AG04450 (cell line): ENCODE measurements at regions not wholly inside any gene's neighbourhood (a gene's known extent, or its start where the extent isn't known, plus 50 kb on each side); places are given as distances from the start of the nearest gene placed in this dataset.
A peak's percentile ranks its signal among the peaks of the same experiment; 100 is the strongest.
"Not testable (repeated sequence)": the region's sequence is repeated elsewhere in the genome, so short reads cannot be mapped to it uniquely, and the experiment has no call there.

Experiments
- CTCF ChIA-PET: fragments of 300-600, 350-600 bp; formaldehyde crosslinking; extraction: SDS; loops from one replicate; lab custom pipeline; 2022; ENCODE audit warnings: antibody characterized with exemption, inconsistent platforms; lab: Charles Lee
- POLR2A ChIA-PET: fragments of 350-600 bp; formaldehyde crosslinking; extraction: SDS; loops from one replicate; lab custom pipeline; 2021; ENCODE audit warnings: antibody characterized with exemption, inconsistent platforms; lab: Yijun Ruan, JAX
- DNase-seq: peaks from one replicate; pipeline ENCODE4 v3.0.0-alpha.2; 2011; ENCODE audit warnings: low read depth, low spot score
- H3K27ac ChIP-seq: one replicate; pipeline ENCODE4 v1.5.1; 2012; ENCODE audit warnings: low read depth, low read length, control low read depth
- H3K27me3 ChIP-seq: one replicate; pipeline ENCODE4 v1.6.0; 2012; ENCODE audit warnings: low read length; ENCODE audit not compliant: control insufficient read depth, insufficient read depth
- H3K4me3 ChIP-seq: 2 replicates; pipeline ENCODE4 v1.5.1; 2011; ENCODE audit warnings: mild to moderate bottlenecking, low read depth, low read length, control low read depth
- H3K9me3 ChIP-seq: 2 replicates; pipeline ENCODE4 v1.5.1; 2012; ENCODE audit warnings: low read length; ENCODE audit not compliant: control insufficient read depth, insufficient read depth
- TF ChIP-seq, protein P1 (sequence below): IDR thresholded peaks from 2 replicates; pipeline ENCODE4 v1.5.1; 2011; ENCODE audit warnings: low read depth, low read length, control low read depth, inconsistent platforms

DNA sequence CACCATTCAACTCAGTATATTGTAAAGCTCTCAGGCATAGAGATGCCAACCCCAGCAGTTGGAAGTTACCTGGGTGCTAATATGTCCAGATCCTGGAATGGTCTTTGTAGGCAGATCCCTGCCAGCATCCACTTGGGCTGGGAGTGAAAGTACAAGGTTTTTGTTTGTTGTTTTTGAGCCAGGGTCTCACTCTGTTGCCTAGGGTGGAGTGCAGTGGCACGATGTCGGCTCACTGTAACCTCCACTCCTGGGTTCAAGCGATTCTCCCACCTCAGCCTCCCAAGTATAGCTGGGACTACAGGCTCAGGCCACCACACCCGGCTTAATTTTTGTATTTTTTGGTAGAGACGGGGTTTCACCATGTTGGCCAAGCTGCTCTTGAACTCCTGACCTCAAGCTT lies 177.6 kb downstream of the IRF8 start:
- ChIA-PET CTCF (interaction anchor here (1.2 to 1.4 kb wide), 2 partner anchors 441 to 443 kb away, joined by 3 read pairs; no protein-coding TSS in a partner anchor), POLR2A (no interaction called here)

DNA sequence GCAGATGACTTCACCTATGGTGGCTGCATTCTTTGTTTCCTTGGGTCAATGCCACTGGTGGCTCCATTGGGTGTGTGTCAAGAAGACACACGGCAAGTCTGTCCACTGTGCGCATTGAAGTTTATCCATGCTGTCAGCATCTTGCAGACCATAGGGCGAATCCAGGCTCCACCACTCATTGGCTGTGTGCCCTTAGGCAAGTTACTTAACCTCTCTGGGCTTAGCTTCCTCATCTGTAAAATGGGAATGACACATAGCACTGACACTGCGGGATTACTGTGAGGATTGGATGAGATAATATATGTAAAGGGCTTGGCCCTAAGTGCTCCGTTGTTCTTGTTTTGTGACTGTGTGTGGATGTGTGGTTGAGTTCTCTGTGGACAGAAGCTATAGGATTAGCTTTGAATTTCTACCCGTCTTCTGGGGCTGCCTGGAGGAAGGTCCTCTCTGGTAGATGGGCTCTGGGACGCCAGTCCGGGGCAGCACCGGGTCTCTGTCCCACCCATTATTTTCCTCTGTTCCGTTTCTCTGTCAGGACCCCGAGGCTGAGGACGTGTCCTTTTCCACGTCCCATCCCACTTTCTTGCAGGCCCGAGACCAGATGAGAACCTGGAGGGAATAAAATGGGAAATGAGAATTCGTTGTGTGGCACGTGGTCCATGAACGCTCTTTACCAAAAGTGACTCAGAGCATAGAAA lies 178.4 kb downstream of the IRF8 start:
- TF ChIP-seq, protein P1, sequence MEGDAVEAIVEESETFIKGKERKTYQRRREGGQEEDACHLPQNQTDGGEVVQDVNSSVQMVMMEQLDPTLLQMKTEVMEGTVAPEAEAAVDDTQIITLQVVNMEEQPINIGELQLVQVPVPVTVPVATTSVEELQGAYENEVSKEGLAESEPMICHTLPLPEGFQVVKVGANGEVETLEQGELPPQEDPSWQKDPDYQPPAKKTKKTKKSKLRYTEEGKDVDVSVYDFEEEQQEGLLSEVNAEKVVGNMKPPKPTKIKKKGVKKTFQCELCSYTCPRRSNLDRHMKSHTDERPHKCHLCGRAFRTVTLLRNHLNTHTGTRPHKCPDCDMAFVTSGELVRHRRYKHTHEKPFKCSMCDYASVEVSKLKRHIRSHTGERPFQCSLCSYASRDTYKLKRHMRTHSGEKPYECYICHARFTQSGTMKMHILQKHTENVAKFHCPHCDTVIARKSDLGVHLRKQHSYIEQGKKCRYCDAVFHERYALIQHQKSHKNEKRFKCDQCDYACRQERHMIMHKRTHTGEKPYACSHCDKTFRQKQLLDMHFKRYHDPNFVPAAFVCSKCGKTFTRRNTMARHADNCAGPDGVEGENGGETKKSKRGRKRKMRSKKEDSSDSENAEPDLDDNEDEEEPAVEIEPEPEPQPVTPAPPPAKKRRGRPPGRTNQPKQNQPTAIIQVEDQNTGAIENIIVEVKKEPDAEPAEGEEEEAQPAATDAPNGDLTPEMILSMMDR = no peak
- ChIA-PET POLR2A (no interaction called here), CTCF (interaction anchor here (1.2 kb wide), 1 partner anchor 440 kb away, joined by 3 read pairs; no protein-coding TSS in a partner anchor)
- no peak for DNase-seq
- Histone ChIP-seq H3K27me3 (no peaks in the 10 kb centered on the region), H3K4me3 (no peak overlapping the region), H3K9me3 (no peaks in the 10 kb centered on the region), H3K27ac (no peak overlapping the region)

More for the DNA sequence above, 177.6 kb downstream of the IRF8 start:
- Histone ChIP-seq H3K27me3 (no peaks in the 10 kb centered on the region), H3K9me3 (no peaks in the 10 kb centered on the region), H3K4me3 (no peak overlapping the region), H3K27ac (no peak overlapping the region)
- DNase-seq = no peak
- TF ChIP-seq, protein P1 = no peak

DNA sequence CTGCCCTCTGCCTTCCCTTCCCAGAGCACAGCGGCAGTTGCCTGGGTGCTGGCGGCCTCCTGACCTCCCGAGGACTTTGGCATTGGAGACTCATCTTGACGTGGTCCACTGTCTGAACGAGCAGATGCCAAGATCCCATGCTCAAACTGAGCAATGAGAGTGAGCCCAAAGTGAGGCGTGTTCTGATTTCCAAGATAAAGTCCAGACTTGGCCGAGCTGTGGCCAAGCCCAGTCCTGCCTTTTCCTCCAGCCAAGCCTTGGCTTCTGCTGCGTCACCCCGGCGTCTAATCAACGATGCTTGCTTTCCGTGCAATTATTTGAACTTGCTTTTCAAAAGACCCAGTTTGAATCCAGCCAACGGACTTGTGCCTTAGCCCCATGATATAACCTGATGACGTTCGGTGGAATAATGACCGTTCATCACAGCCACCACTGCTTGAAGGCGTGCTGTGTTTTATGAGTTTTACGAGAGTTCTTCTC lies 179.2 kb downstream of the IRF8 start:
- CTCF ChIA-PET = no interaction called here
- Histone ChIP-seq H3K4me3 (no peak overlapping the region), H3K27ac (peak overlapping the region; percentile 11), H3K9me3 (no peaks in the 10 kb centered on the region), H3K27me3 (no peaks in the 10 kb centered on the region)
- no peak for DNase-seq
- TF ChIP-seq, protein P1 = no peak
- POLR2A ChIA-PET = no interaction called here

DNA sequence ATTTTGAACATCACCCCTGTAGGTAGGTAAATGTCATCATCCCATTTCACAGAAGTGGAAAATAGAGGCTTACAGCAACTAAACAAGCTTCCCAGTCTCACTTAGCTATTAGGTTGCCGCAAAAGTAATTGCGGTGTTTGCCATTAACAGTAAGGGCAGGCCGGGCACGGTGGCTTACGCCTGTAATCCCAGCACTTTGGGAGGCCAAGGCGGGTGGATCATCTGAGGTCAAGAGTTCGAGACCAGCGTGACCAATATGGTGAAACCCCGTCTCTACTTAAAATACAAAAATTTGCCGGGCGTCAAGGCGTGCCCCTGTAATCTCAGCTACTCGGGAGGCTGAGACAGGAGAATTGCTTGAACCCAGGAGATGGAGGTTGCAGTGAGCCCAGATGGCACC lies 179.7 kb downstream of the IRF8 start:
- H3K27ac ChIP-seq, H3K9me3 ChIP-seq, CTCF ChIA-PET, DNase-seq, POLR2A ChIA-PET, H3K27me3 ChIP-seq, H3K4me3 ChIP-seq: not testable (repeated sequence)

DNA sequence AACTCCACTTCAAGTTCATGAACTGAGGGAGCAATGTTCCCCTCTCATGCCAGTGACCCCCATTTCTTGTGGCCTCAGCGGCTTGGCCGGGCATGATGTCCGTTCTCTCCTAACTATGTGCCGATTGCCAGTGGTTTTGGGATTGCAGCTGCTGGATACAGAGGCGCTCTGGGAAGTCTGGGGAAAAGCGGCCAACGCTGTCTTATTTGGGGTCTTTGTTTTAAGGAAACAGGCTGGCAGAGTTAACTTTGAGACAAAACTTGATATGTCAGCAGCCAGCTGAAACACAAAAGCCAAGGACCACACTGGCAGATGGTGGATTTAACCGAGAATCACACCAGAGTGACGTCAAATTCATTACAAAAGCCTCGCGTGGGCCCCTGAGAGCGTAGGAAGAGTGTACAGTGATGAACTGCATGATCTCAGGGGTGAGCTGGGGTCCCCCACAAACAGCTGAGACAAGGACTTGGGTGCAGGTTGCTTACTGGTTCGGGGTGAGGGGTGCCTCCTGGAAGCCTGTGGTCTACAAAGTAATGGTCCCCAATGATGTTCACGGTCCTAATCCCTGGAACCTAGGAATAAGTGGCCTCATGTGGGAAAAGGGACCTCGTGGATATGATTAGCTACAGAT lies 180.4 kb downstream of the IRF8 start:
- CTCF ChIA-PET = no interaction called here
- no peak overlapping the region for H3K4me3 ChIP-seq
- DNase-seq = no peak
- H3K27ac ChIP-seq = no peak overlapping the region
- TF ChIP-seq, protein P1 = no peak
- POLR2A ChIA-PET = no interaction called here
- no peaks in the 10 kb centered on the region for H3K27me3 ChIP-seq
- no peaks in the 10 kb centered on the region for H3K9me3 ChIP-seq
